Breast epithelium (tissue), 3 donors: ENCODE measurements at regions not wholly inside any gene's neighbourhood (a gene's known extent, or its start where the extent isn't known, plus 50 kb on each side); places are given as distances from the start of the nearest gene placed in this dataset.

ENCODE experiments used
- POLR2AphosphoS5 ChIP-seq, 3 donors: sonication (generic); formaldehyde crosslinking; IDR thresholded peaks; one replicate each; pipeline ENCODE4 v1.6.1; 2017; ENCODE audit warnings: antibody characterized with exemption in 3 of 3
- TF ChIP-seq, protein P1 (sequence below), 3 donors: fragments of 450-650 bp; IDR thresholded peaks; one replicate each; pipeline ENCODE4 v1.5.1; 2016 to 2017; ENCODE audit warnings: antibody characterized with exemption in 3 of 3, mild to moderate bottlenecking in 3 of 3, moderate library complexity in 3 of 3

GRCh38 chr1:34361121-34361520 is 184.4 kb downstream of the C1orf94 start:
- TF ChIP-seq, protein P1, sequence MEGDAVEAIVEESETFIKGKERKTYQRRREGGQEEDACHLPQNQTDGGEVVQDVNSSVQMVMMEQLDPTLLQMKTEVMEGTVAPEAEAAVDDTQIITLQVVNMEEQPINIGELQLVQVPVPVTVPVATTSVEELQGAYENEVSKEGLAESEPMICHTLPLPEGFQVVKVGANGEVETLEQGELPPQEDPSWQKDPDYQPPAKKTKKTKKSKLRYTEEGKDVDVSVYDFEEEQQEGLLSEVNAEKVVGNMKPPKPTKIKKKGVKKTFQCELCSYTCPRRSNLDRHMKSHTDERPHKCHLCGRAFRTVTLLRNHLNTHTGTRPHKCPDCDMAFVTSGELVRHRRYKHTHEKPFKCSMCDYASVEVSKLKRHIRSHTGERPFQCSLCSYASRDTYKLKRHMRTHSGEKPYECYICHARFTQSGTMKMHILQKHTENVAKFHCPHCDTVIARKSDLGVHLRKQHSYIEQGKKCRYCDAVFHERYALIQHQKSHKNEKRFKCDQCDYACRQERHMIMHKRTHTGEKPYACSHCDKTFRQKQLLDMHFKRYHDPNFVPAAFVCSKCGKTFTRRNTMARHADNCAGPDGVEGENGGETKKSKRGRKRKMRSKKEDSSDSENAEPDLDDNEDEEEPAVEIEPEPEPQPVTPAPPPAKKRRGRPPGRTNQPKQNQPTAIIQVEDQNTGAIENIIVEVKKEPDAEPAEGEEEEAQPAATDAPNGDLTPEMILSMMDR (IDR thresholded peaks at IDR 0.05): no peak
- no peak for TF ChIP-seq POLR2AphosphoS5 (IDR thresholded peaks at IDR 0.05)
